Hepatocyte (in vitro differentiated cells): ENCODE measurements at regions not wholly inside any gene's neighbourhood (a gene's known extent, or its start where the extent isn't known, plus 50 kb on each side); places are given as distances from the start of the nearest gene placed in this dataset.
"Not testable (repeated sequence)": the region's sequence is repeated elsewhere in the genome, so short reads cannot be mapped to it uniquely, and the experiment has no call there.

Experiments used
- DNase-seq: peaks from one replicate; pipeline ENCODE4 v3.0.0-alpha.2; 2016; ENCODE audit warnings: low spot score
- H2AFZ ChIP-seq: fragments of 200-600 bp; sonication (generic); 2 replicates; pipeline ENCODE4 v1.6.0; 2016; ENCODE audit warnings: antibody characterized with exemption, mild to moderate bottlenecking
- H3K27ac ChIP-seq: fragments of 200-600 bp; sonication (generic); 2 replicates; pipeline ENCODE4 v1.5.1; 2016; ENCODE audit warnings: mild to moderate bottlenecking
- H3K27me3 ChIP-seq: fragments of 200-600 bp; sonication (generic); 2 replicates; pipeline ENCODE4 v1.6.1; 2016
- H3K36me3 ChIP-seq: fragments of 200-600 bp; sonication (generic); replicated peaks from 2 replicates; pipeline ENCODE4 v1.5.1; 2016; ENCODE audit warnings: low read depth; ENCODE audit not compliant: insufficient read depth
- H3K4me1 ChIP-seq: fragments of 200-600 bp; sonication (generic); 2 replicates; pipeline ENCODE4 v1.5.1; 2016; ENCODE audit warnings: mild to moderate bottlenecking, moderate library complexity; ENCODE audit not compliant: insufficient read depth
- H3K4me2 ChIP-seq: fragments of 200-600 bp; sonication (generic); 2 replicates; pipeline ENCODE4 v1.6.0; 2016
- H3K4me3 ChIP-seq: fragments of 200-600 bp; sonication (generic); 2 replicates; pipeline ENCODE4 v1.5.1; 2016; ENCODE audit warnings: mild to moderate bottlenecking
- H3K79me2 ChIP-seq: fragments of 200-600 bp; sonication (generic); 2 replicates; pipeline ENCODE4 v1.6.0; 2017; ENCODE audit warnings: mild to moderate bottlenecking
- H3K9me2 ChIP-seq: fragments of 200-600 bp; sonication (generic); replicated peaks from 2 replicates; pipeline ENCODE4 v1.6.0; 2017; ENCODE audit warnings: mild to moderate bottlenecking; ENCODE audit not compliant: insufficient read depth
- H3K9me3 ChIP-seq: fragments of 200-600 bp; sonication (generic); 2 replicates; pipeline ENCODE4 v1.5.1; 2016; ENCODE audit warnings: low read depth, mild to moderate bottlenecking
- H4K20me1 ChIP-seq: fragments of 200-600 bp; sonication (generic); 2 replicates; pipeline ENCODE4 v1.6.0; 2016; ENCODE audit warnings: mild to moderate bottlenecking; ENCODE audit not compliant: insufficient read depth, poor library complexity, severe bottlenecking
- CTCF ChIP-seq: fragments of 200-600 bp; sonication (generic); IDR thresholded peaks from 2 replicates; pipeline ENCODE4 v1.5.1; 2016; ENCODE audit warnings: antibody characterized with exemption, mild to moderate bottlenecking; ENCODE audit not compliant: poor library complexity
- EZH2 ChIP-seq: fragments of 200-600 bp; sonication (generic); IDR thresholded peaks from 2 replicates; pipeline ENCODE4 v1.6.1; 2016; ENCODE audit warnings: antibody characterized with exemption, mild to moderate bottlenecking, borderline replicate concordance
- EZH2phosphoT487 ChIP-seq: fragments of 200-600 bp; sonication (generic); IDR thresholded peaks from one replicate; pipeline ENCODE4 v1.6.1; 2018; ENCODE audit warnings: antibody characterized with exemption, mild to moderate bottlenecking, low read depth, moderate library complexity; ENCODE audit not compliant: unreplicated experiment, severe bottlenecking
- WGBS: methylation state at CpG from one replicate; pipeline ENCODE4 v1.1.6; 2016; ENCODE audit warnings: low lambda C conversion rate; ENCODE audit errors: missing lambda C conversion rate; 5-methylcytosine and 5-hydroxymethylcytosine counted together

GRCh38 chr3:4908433-4909156 is 70.6 kb upstream of the BHLHE40 start:
- Histone ChIP-seq H3K79me2 (no peaks in the 10 kb centered on the region), H2AFZ (no peak overlapping the region), H3K4me3 (no peak overlapping the region), H3K9me2 (no peaks in the 10 kb centered on the region), H3K4me1 (peaks cover 4% of the 10 kb centered on the region), H3K4me2 (no peak overlapping the region), H3K27me3 (no peaks in the 10 kb centered on the region), H3K27ac (peak overlapping the region; percentile 39), H4K20me1 (no peaks in the 10 kb centered on the region), H3K9me3 (no peaks in the 10 kb centered on the region), H3K36me3 (no peaks in the 10 kb centered on the region)
- TF ChIP-seq CTCF (no peak), EZH2phosphoT487 (no peak), EZH2 (no peak)
- DNase-seq, result no peak
- 77% methylated on average over 8 of the region's 8 CpGs for WGBS

GRCh38 chr3:4914464-4914863 is 64.8 kb upstream of the BHLHE40 start:
- H2AFZ ChIP-seq, result no peak overlapping the region

GRCh38 chr3:4921589-4921988 is 57.6 kb upstream of the BHLHE40 start:
- 91% methylated on average over 1 of the region's 2 CpGs for WGBS
- H3K4me3 ChIP-seq, H3K4me1 ChIP-seq, H2AFZ ChIP-seq, H3K36me3 ChIP-seq, H4K20me1 ChIP-seq, H3K4me2 ChIP-seq, H3K9me2 ChIP-seq, H3K79me2 ChIP-seq, H3K9me3 ChIP-seq, H3K27me3 ChIP-seq, DNase-seq, H3K27ac ChIP-seq: not testable (repeated sequence)

More at GRCh38 chr3:4914464-4914863, 64.8 kb upstream of the BHLHE40 start:
- Histone ChIP-seq H3K9me3 (no peaks in the 10 kb centered on the region), H3K9me2 (no peaks in the 10 kb centered on the region), H4K20me1 (no peaks in the 10 kb centered on the region), H3K79me2 (no peaks in the 10 kb centered on the region), H3K4me2 (no peak overlapping the region), H3K4me1 (no peaks in the 10 kb centered on the region), H3K4me3 (no peak overlapping the region), H3K27me3 (no peaks in the 10 kb centered on the region), H3K36me3 (no peaks in the 10 kb centered on the region), H3K27ac (no peak overlapping the region)
- no peak for DNase-seq
- WGBS, result 89% methylated on average over 5 of the region's 5 CpGs
- no peak for TF ChIP-seq EZH2
- no peak for TF ChIP-seq CTCF
- TF ChIP-seq EZH2phosphoT487, result no peak

GRCh38 chr3:4926892-4927291 is 52.3 kb upstream of the BHLHE40 start:
- H2AFZ ChIP-seq, result no peak overlapping the region
- no peaks in the 10 kb centered on the region for H3K9me2 ChIP-seq
- no peaks in the 10 kb centered on the region for H3K27me3 ChIP-seq
- no peak for DNase-seq
- no peaks in the 10 kb centered on the region for H3K4me1 ChIP-seq
- H3K27ac ChIP-seq, result no peak overlapping the region
- H3K9me3 ChIP-seq, result no peaks in the 10 kb centered on the region
- no peaks in the 10 kb centered on the region for H3K36me3 ChIP-seq
- TF ChIP-seq CTCF, result no peak
- no peak for TF ChIP-seq EZH2phosphoT487
- H3K4me3 ChIP-seq, result no peak overlapping the region
- H3K79me2 ChIP-seq, result no peaks in the 10 kb centered on the region
- no peaks in the 10 kb centered on the region for H4K20me1 ChIP-seq
- H3K4me2 ChIP-seq, result no peak overlapping the region
- WGBS, result 95% methylated on average over 1 of the region's 1 CpG
